PC-9 (cell line): ENCODE measurements at regions not wholly inside any gene's neighbourhood (a gene's known extent, or its start where the extent isn't known, plus 50 kb on each side); places are given as distances from the start of the nearest gene placed in this dataset.

Experiments used
- BruUV-seq: library from RNA; stranded (reverse); fragments of 400-500 nt; replicated peaks from 2 replicates; lab custom pipeline; 2021; lab: Mats Ljungman, UMichigan
- CTCF ChIA-PET: fragments of 300-600 bp; sonication (Branson Sonifier 250); formaldehyde crosslinking; loops from one replicate; lab custom pipeline; 2022; ENCODE audit warnings: antibody characterized with exemption; lab: Charles Lee
- POLR2A ChIA-PET: fragments of 300-600 bp; sonication (Branson Sonifier 250); formaldehyde crosslinking; loops from one replicate; lab custom pipeline; 2022; ENCODE audit warnings: antibody characterized with exemption; ENCODE audit not compliant: unreplicated experiment; lab: Charles Lee
- DNase-seq, 2 experiments: peaks; one replicate each; pipeline versions ENCODE4 v3.0.0 to v3.0.0-alpha.2; 2015 to 2022; ENCODE audit warnings: mixed read lengths in 1 of 2
- H2AFZ ChIP-seq: fragments of 200-600 bp; sonication (generic); 2 replicates; pipeline ENCODE4 v1.8.1; 2017; ENCODE audit warnings: antibody characterized with exemption
- H3F3A ChIP-seq: fragments of 200-600 bp; sonication (generic); 2 replicates; pipeline ENCODE4 v1.8.1; 2017; ENCODE audit warnings: antibody characterized with exemption, mild to moderate bottlenecking, low read depth; ENCODE audit not compliant: insufficient read depth
- H3K27ac ChIP-seq: fragments of 200-600 bp; sonication (generic); 2 replicates; pipeline ENCODE4 v1.6.1; 2016; ENCODE audit warnings: mixed run types
- H3K27me3 ChIP-seq: fragments of 200-600 bp; sonication (generic); 2 replicates; pipeline ENCODE4 v1.6.1; 2016; ENCODE audit warnings: low read depth, mixed run types; ENCODE audit not compliant: insufficient read depth
- H3K36me3 ChIP-seq: fragments of 200-600 bp; sonication (generic); 2 replicates; pipeline ENCODE4 v1.6.1; 2016; ENCODE audit warnings: low read depth, mixed run types
- H3K4me1 ChIP-seq: fragments of 200-600 bp; sonication (generic); replicated peaks from 2 replicates; pipeline ENCODE4 v1.6.1; 2016; ENCODE audit warnings: mixed run types; ENCODE audit not compliant: insufficient read depth
- H3K4me2 ChIP-seq: fragments of 200-600 bp; sonication (generic); 2 replicates; pipeline ENCODE4 v1.6.1; 2017; ENCODE audit warnings: mixed run types
- H3K4me3 ChIP-seq: fragments of 200-600 bp; sonication (generic); 2 replicates; pipeline ENCODE4 v1.6.1; 2016; ENCODE audit warnings: mixed run types
- H3K79me2 ChIP-seq: fragments of 200-600 bp; sonication (generic); 2 replicates; pipeline ENCODE4 v1.6.1; 2017; ENCODE audit warnings: low read depth, mixed run types
- H3K9me2 ChIP-seq: fragments of 200-600 bp; sonication (generic); 2 replicates; pipeline ENCODE4 v1.8.1; 2017; ENCODE audit warnings: mild to moderate bottlenecking; ENCODE audit not compliant: insufficient read depth
- H3K9me3 ChIP-seq: fragments of 200-600 bp; sonication (generic); 2 replicates; pipeline ENCODE4 v1.8.1; 2016; ENCODE audit warnings: low read depth; ENCODE audit not compliant: insufficient read depth
- H4K20me1 ChIP-seq: fragments of 200-600 bp; sonication (generic); 2 replicates; pipeline ENCODE4 v1.8.1; 2017; ENCODE audit not compliant: insufficient read depth
- EZH2 ChIP-seq: fragments of 200-600 bp; sonication (generic); IDR thresholded peaks from 2 replicates; pipeline ENCODE4 v1.8.0; 2017; ENCODE audit warnings: antibody characterized with exemption, low read depth
- intact Hi-C: fragments of 100-400 bp; cut with micrococcal nuclease; formaldehyde crosslinking; loops from one replicate; pipeline ENCODE4 v1.10.0; 2022; ENCODE audit not compliant: unreplicated experiment
- TF ChIP-seq, protein P1 (sequence below): fragments of 200-600 bp; sonication (generic); conservative IDR thresholded peaks from 2 replicates; pipeline ENCODE4 v1.6.1; 2017; ENCODE audit warnings: mixed run types, antibody characterized with exemption, mild to moderate bottlenecking, moderate library complexity

DNA sequence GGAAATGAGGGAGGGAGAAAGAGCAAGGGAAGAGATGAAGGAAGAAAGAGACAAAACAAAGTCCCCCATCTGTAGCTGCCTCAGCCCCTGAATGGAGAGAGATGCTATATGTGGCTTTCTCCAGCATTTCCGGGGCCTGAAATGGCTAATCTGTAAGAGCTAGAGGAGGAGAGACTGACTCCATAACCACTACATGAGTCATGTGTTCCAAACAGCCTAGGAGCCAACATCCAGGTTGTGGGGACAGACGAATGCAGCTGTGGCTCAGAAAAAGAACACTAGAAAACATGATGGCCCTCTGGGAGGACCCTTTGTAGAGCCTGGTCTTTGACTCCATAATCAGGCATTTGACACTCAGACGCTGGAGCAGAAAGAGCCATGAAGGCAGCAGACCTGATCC is 292.0 kb upstream of the ZNF507 start:
- H3K4me1 ChIP-seq = no peaks in the 10 kb centered on the region
- no peak for DNase-seq
- no peaks in the 10 kb centered on the region for H3K36me3 ChIP-seq
- no peaks in the 10 kb centered on the region for H3K9me3 ChIP-seq
- no peaks in the 10 kb centered on the region for H3K9me2 ChIP-seq
- H3K27ac ChIP-seq = no peak overlapping the region
- intact Hi-C loops = no loop called here
- CTCF ChIA-PET = no interaction called here
- no peak for TF ChIP-seq EZH2
- TF ChIP-seq, protein P1, sequence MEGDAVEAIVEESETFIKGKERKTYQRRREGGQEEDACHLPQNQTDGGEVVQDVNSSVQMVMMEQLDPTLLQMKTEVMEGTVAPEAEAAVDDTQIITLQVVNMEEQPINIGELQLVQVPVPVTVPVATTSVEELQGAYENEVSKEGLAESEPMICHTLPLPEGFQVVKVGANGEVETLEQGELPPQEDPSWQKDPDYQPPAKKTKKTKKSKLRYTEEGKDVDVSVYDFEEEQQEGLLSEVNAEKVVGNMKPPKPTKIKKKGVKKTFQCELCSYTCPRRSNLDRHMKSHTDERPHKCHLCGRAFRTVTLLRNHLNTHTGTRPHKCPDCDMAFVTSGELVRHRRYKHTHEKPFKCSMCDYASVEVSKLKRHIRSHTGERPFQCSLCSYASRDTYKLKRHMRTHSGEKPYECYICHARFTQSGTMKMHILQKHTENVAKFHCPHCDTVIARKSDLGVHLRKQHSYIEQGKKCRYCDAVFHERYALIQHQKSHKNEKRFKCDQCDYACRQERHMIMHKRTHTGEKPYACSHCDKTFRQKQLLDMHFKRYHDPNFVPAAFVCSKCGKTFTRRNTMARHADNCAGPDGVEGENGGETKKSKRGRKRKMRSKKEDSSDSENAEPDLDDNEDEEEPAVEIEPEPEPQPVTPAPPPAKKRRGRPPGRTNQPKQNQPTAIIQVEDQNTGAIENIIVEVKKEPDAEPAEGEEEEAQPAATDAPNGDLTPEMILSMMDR = no peak
- H3K4me3 ChIP-seq = no peak overlapping the region
- no peak overlapping the region for H3K4me2 ChIP-seq
- H4K20me1 ChIP-seq = no peaks in the 10 kb centered on the region
- peaks cover 36% of the 10 kb centered on the region for H3K27me3 ChIP-seq
- no peaks in the 10 kb centered on the region for H3F3A ChIP-seq
- H2AFZ ChIP-seq = no peak overlapping the region
- no TSS peak for BruUV-seq
- POLR2A ChIA-PET = no interaction called here
- no peaks in the 10 kb centered on the region for H3K79me2 ChIP-seq

DNA sequence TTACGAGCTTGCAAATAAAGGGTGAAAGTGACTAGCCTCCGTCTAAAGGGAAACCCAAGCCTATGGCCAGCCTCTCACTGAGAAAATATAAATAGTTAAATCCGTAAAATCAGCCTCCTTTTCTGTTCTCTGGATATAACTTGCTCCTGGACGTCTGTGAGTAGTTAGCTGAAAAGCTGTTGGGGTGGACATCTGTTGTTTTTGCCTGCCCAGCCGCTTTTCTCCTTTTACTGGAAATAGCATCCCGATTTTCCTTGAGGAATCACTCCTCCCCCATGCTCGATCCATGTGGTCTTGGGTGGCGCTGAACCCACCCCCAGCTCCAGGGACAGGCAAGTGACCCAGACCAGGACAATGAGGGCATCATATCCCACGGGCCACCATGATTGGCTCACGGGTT is 291.5 kb upstream of the ZNF507 start:
- H3K9me3 ChIP-seq = no peaks in the 10 kb centered on the region
- ChIA-PET POLR2A (no interaction called here), CTCF (no interaction called here)
- DNase-seq = no peak
- H3K79me2 ChIP-seq = no peaks in the 10 kb centered on the region
- no peaks in the 10 kb centered on the region for H3K9me2 ChIP-seq
- no peak overlapping the region for H3K27ac ChIP-seq
- H3K27me3 ChIP-seq = peaks cover 32% of the 10 kb centered on the region; the same call in 1 of the 2 replicates
- intact Hi-C loops = no loop called here
- H4K20me1 ChIP-seq = no peaks in the 10 kb centered on the region
- H3K4me1 ChIP-seq = no peaks in the 10 kb centered on the region
- no TSS peak for BruUV-seq
- no peak for TF ChIP-seq EZH2
- TF ChIP-seq, protein P1 = no peak
- no peaks in the 10 kb centered on the region for H3F3A ChIP-seq
- no peak overlapping the region for H2AFZ ChIP-seq
- H3K4me2 ChIP-seq = no peak overlapping the region
- H3K4me3 ChIP-seq = no peak overlapping the region
- no peaks in the 10 kb centered on the region for H3K36me3 ChIP-seq

GRCh38 chr19:32058131-32058530 is 287.3 kb upstream of the ZNF507 start:
- Histone ChIP-seq H3K4me2 (no peak overlapping the region), H3K9me2 (no peaks in the 10 kb centered on the region), H2AFZ (no peak overlapping the region), H3K27ac (no peak overlapping the region), H3K9me3 (no peaks in the 10 kb centered on the region), H3K27me3 (peaks cover 39% of the 10 kb centered on the region; the same call in 1 of the 2 replicates), H3K4me1 (no peaks in the 10 kb centered on the region), H4K20me1 (no peaks in the 10 kb centered on the region), H3F3A (no peaks in the 10 kb centered on the region), H3K36me3 (no peaks in the 10 kb centered on the region), H3K79me2 (no peaks in the 10 kb centered on the region), H3K4me3 (no peak overlapping the region)
- no peak for TF ChIP-seq EZH2
- TF ChIP-seq, protein P1 = no peak
- no peak for DNase-seq
- BruUV-seq = no TSS peak
- ChIA-PET CTCF (no interaction called here), POLR2A (no interaction called here)
- intact Hi-C loops = no loop called here
